ENCODE measurements at regions not wholly inside any gene's neighbourhood (a gene's known extent, or its start where the extent isn't known, plus 50 kb on each side); places are given as distances from the start of the nearest gene placed in this dataset.

- TF ChIP-seq TAF1 (IDR thresholded peaks at IDR 0.05; ENCODE audit: low read depth) (no peak), ZBTB7A (IDR thresholded peaks at IDR 0.05; ENCODE audit: low read depth) (no peak), EGR1 (IDR thresholded peaks at IDR 0.05) (no peak), EP300 (IDR thresholded peaks at IDR 0.05; ENCODE audit: borderline replicate concordance) (no peak), YY1 (IDR thresholded peaks at IDR 0.05; ENCODE audit: low read depth) (no peak)
Measured at GRCh38 chr12:105924526-105925208, 214.1 kb downstream of the NUAK1 start.
